Right lobe of liver (tissue), 4 donors: ENCODE measurements at regions not wholly inside any gene's neighbourhood (a gene's known extent, or its start where the extent isn't known, plus 50 kb on each side); places are given as distances from the start of the nearest gene placed in this dataset.

Experiments
- POLR2A ChIP-seq: fragments of 450-650 bp; IDR thresholded peaks from one replicate; pipeline ENCODE4 v1.6.1; 2017; ENCODE audit warnings: antibody characterized with exemption, mild to moderate bottlenecking
- TF ChIP-seq, protein P1 (sequence below), 4 donors: fragments of 200-600 bp in 3 of 4; fragments of 450-650 bp in 1 of 4; IDR thresholded peaks; one replicate each; pipeline versions ENCODE4 v1.5.1 to v1.8.0; 2016 to 2022; ENCODE audit warnings: antibody characterized with exemption in 4 of 4, mild to moderate bottlenecking in 2 of 4
- donor health status: DM: no; HTN: no; CAD: no.
- donor health status: DM: no; HTN: no; CAD: no.
- donor health status: DM: no; HTN: yes; CAD: no.

DNA sequence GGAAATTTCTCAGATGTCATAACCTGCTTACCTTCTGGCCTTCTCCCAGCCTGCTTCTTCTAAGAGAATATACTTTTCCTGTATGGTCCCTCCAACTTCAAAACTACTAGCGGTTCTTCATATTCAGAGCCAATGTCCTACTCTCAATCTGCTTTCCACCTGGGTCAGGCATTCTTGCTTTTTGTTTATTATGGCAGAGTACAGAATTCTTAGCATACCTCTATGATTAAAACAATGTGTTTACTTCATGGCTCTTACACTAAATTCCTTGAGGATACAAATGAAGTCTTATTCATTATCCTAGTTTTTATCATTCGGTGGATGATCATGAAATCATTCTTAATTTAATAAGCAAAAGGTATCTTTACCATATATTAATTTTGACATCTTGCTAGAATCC is 484.2 kb upstream of the SLITRK1 start:
- TF ChIP-seq, protein P1, sequence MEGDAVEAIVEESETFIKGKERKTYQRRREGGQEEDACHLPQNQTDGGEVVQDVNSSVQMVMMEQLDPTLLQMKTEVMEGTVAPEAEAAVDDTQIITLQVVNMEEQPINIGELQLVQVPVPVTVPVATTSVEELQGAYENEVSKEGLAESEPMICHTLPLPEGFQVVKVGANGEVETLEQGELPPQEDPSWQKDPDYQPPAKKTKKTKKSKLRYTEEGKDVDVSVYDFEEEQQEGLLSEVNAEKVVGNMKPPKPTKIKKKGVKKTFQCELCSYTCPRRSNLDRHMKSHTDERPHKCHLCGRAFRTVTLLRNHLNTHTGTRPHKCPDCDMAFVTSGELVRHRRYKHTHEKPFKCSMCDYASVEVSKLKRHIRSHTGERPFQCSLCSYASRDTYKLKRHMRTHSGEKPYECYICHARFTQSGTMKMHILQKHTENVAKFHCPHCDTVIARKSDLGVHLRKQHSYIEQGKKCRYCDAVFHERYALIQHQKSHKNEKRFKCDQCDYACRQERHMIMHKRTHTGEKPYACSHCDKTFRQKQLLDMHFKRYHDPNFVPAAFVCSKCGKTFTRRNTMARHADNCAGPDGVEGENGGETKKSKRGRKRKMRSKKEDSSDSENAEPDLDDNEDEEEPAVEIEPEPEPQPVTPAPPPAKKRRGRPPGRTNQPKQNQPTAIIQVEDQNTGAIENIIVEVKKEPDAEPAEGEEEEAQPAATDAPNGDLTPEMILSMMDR (IDR thresholded peaks at IDR 0.05): no peak
- TF ChIP-seq POLR2A: no peak
